OCI-LY1 (cell line): ENCODE measurements at regions not wholly inside any gene's neighbourhood (a gene's known extent, or its start where the extent isn't known, plus 50 kb on each side); places are given as distances from the start of the nearest gene placed in this dataset.

Experiments used
- EZH2 ChIP-seq: fragments of 200-600 bp; sonication (generic), shearing (Covaris generic); IDR thresholded peaks from 2 replicates; pipeline ENCODE4 v1.8.0; 2017; ENCODE audit warnings: borderline replicate concordance, mixed run types, mild to moderate bottlenecking, antibody characterized with exemption, low read length, moderate library complexity, mixed read lengths
- TF ChIP-seq, protein P1 (sequence below): fragments of 200-600 bp; sonication (generic), shearing (Covaris generic); IDR thresholded peaks from 2 replicates; pipeline ENCODE4 v1.5.1; 2017; ENCODE audit warnings: mild to moderate bottlenecking, antibody characterized with exemption, low read length, moderate library complexity, mixed read lengths

DNA sequence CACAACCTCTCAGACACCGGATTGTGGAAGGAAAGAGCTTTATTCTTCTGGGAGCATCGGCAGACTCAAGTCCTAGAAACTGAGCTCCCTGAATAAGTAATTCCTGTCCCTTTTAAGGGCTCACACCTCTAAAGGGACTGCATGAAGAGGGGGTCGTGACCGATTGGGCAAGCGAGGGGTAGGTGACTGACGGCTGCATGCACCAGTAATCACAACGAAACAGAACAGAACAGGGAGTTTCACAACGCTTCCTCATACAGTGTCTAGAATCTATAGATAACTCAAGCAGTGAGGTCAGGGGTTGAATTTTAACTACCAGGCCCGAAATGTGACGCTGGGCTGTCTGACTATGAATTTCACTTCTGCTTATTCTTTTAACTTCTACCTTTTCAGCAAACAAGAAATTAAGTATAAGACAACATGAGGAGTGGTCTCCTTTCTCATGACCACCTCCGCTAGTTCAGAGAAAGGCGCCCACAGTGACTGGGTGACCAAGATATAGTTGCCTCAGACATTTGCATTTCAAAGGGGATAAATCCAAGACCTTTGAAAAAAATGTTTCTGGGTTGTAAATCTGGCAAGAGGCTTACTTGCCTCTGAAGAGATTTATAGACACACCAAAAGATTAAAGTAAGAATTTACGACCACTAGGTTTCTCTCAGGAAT is 88.4 kb upstream of the ATF7IP2 start:
- TF ChIP-seq, protein P1, sequence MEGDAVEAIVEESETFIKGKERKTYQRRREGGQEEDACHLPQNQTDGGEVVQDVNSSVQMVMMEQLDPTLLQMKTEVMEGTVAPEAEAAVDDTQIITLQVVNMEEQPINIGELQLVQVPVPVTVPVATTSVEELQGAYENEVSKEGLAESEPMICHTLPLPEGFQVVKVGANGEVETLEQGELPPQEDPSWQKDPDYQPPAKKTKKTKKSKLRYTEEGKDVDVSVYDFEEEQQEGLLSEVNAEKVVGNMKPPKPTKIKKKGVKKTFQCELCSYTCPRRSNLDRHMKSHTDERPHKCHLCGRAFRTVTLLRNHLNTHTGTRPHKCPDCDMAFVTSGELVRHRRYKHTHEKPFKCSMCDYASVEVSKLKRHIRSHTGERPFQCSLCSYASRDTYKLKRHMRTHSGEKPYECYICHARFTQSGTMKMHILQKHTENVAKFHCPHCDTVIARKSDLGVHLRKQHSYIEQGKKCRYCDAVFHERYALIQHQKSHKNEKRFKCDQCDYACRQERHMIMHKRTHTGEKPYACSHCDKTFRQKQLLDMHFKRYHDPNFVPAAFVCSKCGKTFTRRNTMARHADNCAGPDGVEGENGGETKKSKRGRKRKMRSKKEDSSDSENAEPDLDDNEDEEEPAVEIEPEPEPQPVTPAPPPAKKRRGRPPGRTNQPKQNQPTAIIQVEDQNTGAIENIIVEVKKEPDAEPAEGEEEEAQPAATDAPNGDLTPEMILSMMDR = no peak
- no peak for TF ChIP-seq EZH2
